Activated CD4-positive, alpha-beta T cell treated with anti-CD3 and anti-CD28 coated beads for 24 hours (primary cell): ENCODE measurements at regions not wholly inside any gene's neighbourhood (a gene's known extent, or its start where the extent isn't known, plus 50 kb on each side); places are given as distances from the start of the nearest gene placed in this dataset.

Experiments
- DNase-seq, 2 donors: peaks; one replicate each; pipeline ENCODE4 v3.0.0-alpha.2; 2020; ENCODE audit warnings: low read depth in 2 of 2

GRCh38 chr15:89399238-89400115 lies 64.9 kb upstream of the POLG start:
- DNase-seq = no peak

DNA sequence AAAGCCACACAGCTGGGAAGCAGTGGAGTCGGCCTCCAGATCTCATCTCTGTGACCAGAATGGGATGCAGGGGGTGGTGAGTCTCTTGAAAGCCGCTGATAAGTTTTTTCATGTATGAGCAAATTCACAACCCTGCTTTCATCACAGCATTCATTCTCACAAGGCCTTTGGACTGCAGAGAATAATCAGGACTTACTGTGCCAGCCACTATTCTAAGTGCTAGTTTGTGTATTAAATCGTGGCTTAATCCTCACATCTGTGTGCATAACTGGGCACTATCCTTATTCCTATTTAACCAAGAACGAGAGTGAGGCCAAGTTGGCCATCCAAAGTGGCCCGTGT lies 64.2 kb upstream of the POLG start:
- no peak for DNase-seq

- no peak for DNase-seq
Observed at GRCh38 chr15:89397653-89398023, 63.0 kb upstream of the POLG start.

DNA sequence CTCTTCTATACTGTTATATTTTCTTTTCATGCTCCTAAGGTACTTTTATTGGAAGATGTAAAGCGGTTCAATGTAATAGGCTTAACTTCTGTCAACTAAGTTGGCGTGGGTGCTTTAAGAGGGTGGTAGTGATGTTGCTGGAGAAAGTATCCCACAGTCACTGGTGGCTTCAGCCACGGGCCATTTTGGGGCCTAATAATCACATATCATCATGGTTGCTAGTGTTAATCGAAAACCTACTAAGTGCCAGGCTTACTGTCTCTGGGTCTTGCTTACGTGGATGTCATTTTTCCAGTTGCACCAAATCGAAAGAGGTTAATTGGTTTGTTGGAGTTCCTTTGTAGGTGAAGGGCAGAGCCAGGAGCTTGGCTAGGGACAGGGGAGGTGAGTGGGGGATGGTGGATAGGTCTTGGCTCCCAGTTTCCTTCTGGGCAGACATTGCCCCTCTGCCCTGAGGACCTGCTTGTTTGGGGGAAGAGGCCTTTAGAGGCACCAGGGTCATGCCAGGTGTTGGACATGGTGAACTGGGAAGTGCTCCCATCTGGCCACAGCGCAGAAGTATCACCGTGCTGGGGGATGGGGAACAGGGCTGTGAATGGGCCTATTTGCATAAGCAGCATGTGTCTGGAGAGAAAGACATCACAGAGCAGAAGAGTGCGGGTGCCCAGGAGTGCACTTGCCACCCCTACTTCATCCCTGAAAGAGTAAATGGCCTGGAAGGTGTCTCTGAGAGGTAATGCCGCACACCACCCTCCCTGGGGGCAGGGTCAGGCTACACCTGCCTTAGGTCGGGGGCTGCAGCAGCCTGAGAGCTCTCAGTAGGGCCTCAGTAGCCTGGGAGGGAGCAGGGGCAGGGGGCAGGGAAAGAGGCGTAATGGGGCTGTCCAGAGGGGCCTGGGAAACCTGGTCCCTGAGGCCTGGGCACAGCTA lies 62.4 kb upstream of the POLG start:
- DNase-seq = no peak

DNA sequence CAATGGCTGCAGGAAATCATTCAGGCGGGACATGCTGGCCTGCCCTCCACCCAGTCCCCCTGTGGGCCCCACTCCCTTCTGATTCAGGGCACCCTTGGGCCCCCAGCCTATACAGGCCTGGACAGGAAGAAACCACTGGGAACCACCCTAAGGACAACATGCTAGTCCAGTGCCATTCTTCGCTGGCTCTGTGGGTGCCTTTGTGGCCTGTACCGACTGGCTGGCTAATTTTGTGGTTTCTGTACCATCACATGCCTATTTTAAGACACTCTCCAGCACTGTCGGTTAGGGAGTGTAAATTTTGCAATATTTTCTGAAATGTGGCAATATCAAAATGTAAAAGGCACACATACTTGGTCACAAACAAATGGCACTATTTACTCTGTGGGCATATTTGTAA lies 61.4 kb upstream of the POLG start:
- no peak for DNase-seq

DNA sequence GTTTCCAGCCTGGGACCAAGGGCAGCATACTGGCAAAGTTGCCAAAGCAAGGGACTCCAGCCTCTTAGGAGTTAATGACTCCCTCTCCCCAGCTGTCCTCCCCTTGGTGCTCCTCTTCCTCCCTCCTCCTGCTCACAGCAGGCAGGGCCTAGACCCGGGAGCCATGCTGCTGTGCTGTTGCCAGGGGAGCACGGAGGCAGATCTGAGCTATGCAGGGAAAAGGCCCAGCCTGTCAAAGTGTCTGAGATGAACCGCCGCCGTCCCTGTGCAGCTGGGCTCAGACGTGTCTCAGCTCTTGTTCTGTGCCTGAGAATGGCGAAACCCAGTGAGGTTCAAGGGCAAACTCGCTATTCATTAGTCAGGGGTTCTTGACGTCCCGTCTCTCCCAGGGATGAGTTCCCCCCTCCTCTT lies 60.8 kb upstream of the POLG start:
- no peak for DNase-seq

GRCh38 chr15:89395031-89395430 lies 60.4 kb upstream of the POLG start:
- DNase-seq = no peak

- DNase-seq = no peak
Observed at GRCh38 chr15:89393056-89393455, 58.4 kb upstream of the POLG start.

GRCh38 chr15:89391685-89392257 lies 57.1 kb upstream of the POLG start:
- DNase-seq = no peak

DNA sequence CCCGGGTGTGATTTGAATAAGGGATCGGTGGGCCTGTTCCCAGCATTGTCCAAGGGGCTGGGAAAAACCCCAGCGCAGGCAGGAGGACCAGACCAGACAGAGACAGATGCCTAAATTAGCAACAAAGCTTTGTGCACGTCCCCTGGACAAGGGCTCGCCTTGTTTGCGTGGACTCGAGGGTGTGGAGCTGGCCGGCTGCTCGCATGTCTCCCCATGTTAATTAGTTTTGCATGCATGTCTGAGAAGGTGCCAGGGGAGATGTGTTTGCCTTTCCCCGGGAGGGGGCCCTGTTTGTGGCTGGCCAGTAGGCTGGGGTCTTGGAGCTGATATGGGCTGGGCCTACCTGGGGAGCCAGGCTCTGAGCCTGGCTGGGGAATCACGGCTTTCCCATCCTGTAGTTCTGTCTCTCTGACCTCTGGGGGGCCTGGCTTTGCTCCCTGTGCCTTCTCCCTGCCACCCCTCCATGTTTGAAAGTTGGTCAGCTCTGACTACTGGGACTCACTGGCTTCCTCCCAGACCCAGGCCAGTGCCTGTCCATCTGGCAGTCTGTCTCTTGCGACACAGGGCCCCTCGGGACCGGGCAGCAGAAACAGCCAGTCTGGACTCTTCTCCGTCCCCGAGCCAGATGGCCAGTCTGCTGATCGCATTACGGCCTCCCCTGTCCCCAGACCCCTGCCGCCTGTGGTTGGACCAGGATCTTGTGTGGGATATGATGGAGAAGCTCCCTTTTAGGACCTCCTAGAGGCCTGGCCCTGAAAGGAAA lies 55.4 kb upstream of the POLG start:
- no peak for DNase-seq

GRCh38 chr15:89387140-89387903 lies 52.7 kb upstream of the POLG start:
- no peak for DNase-seq

DNA sequence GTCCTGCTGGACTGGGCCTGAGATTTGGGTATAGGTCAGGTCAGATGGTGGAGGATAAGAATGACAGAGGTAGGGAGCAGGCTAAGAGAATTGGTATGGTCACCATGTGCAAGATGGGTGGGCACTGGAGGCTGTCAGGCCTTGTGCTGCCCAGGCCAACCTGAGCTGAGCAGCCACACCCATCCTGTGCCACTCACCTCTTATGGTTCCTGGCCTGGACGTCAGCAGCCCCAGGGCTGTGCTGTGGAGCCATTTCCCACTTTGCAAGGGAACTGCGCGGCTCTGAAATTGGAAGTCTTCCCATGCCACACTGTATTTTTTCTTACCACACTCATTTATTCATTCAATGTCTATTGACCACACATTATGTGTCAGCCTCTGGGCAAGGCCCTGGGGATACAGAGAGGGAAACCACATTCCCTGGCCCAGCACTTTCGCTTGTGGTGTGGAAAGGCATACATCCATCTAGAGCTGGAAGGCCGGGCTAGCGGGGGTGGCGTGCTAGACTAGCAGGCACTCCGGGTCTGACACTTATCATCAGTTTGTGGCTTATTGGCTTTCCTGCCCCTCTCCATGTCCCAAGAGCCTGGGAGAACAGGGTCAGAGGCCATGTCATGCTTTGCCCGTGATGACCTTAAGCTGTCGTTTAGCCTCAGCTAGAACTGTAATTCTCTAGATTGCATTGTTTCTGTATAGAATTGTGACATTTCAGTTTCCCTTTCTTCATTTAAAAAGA lies 51.1 kb upstream of the POLG start:
- DNase-seq = no peak
